ENCODE measurements at regions not wholly inside any gene's neighbourhood (a gene's known extent, or its start where the extent isn't known, plus 50 kb on each side); places are given as distances from the start of the nearest gene placed in this dataset.

- ChIA-PET CTCF (interaction anchor here (0.5 to 1.5 kb wide), 2 partner anchors 13 to 24 kb away, joined by 3 to 4 read pairs; no protein-coding TSS in a partner anchor), POLR2A (no interaction called here)
- no peak for DNase-seq (ENCODE audit: extremely low spot score)
- TF ChIP-seq CTCF (IDR thresholded peaks at IDR 0.05; ENCODE audit: control extremely low read depth, extremely low read depth, low read depth, missing control alignments), result no peak
Measured at GRCh38 chr4:134375775-134376174, 174.2 kb upstream of the PABPC4L start.

- POLR2A ChIA-PET, result no interaction called here
- no peak for TF ChIP-seq CTCF (IDR thresholded peaks at IDR 0.05; ENCODE audit: control extremely low read depth, extremely low read depth, low read depth, missing control alignments)
- CTCF ChIA-PET, result no interaction called here
- DNase-seq (ENCODE audit: extremely low spot score), result no peak
Measured at GRCh38 chr4:134365852-134366251, 164.3 kb upstream of the PABPC4L start.

DNA sequence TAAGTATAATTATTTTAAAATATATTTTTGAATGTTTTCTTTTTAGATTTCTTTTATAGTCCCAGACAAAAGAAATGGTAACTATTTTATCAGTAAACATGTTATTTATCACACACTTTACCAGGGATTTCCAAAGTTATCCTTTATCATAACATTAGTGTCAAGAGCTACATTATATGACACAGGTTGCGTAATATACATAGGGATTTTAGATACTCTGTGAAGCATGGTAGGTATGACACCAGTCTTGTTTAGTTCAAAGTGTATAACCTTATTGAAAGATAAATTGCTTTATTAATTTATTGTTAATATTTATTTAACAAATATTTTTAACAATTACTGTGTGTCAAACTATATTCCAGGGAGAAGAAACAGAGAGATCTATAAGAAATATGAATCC lies 163.3 kb upstream of the PABPC4L start:
- ChIA-PET POLR2A (no interaction called here), CTCF (no interaction called here)
- DNase-seq (ENCODE audit: extremely low spot score), result no peak
- TF ChIP-seq CTCF (IDR thresholded peaks at IDR 0.05; ENCODE audit: control extremely low read depth, extremely low read depth, low read depth, missing control alignments), result no peak

DNA sequence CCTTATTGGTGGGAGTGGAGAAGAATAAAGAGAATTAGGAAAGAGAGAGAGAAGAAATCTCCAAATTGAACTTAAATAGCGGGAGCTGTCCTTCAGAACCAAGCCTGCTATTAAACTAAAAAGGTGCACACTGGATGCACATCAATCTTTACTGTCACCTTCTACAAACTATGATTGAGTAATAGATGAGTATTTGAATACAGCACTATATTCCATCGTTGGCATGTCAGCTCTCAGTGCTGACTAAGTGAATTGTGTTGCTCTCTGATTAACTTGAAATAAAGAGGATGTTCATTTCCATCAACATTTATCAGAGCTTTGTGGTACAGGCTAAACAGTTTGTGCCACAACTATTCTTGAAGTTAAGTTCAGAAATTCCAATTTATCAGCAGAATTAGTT lies 143.7 kb upstream of the PABPC4L start:
- ChIA-PET CTCF (no interaction called here), POLR2A (no interaction called here)
- TF ChIP-seq CTCF (IDR thresholded peaks at IDR 0.05; ENCODE audit: control extremely low read depth, extremely low read depth, low read depth, missing control alignments), result no peak
- DNase-seq (ENCODE audit: extremely low spot score), result no peak

DNA sequence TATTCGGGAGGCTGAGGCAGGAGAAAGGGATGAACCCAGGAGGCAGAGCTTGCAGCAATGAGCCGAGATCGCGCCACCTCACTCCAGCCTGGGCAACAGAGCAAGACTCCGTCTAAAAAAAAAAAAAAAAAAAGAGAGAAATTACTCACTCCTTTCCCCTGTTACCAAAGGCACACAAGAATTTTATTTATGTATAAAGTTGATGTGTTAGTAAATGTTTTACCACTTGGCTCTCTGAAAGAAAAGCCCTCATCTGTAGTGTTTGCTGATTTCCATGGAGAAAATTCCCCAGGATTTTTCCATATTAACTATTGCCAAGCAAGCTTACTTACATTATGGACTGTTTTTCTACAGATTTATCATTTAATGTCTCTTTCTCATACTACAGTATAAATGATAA lies 142.1 kb upstream of the PABPC4L start:
- no peak for DNase-seq (ENCODE audit: extremely low spot score)
- TF ChIP-seq CTCF (IDR thresholded peaks at IDR 0.05; ENCODE audit: control extremely low read depth, extremely low read depth, low read depth, missing control alignments), result no peak
- ChIA-PET POLR2A (no interaction called here), CTCF (no interaction called here)

DNA sequence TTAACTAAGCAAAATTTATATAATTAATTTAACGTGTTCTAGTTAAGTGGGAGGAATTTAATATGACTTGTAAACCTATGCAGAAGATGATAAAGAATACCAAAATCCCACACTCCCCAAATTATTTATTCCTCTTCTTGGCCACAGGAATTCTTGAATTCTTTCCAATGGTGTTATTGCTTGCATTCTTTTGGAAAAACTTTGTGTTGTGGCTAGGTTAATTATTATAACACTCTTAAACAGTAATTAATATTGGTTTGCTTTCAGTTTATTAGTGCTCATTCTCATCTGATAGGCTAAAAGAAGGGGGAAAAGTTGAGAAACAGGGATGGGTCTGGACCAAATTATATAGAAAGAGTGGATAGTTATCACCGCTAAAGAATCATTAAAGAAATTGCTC lies 141.5 kb upstream of the PABPC4L start:
- POLR2A ChIA-PET, result no interaction called here
- CTCF ChIA-PET, result no interaction called here
- TF ChIP-seq CTCF (IDR thresholded peaks at IDR 0.05; ENCODE audit: control extremely low read depth, extremely low read depth, low read depth, missing control alignments), result no peak
- DNase-seq (ENCODE audit: extremely low spot score), result no peak

GRCh38 chr4:134337574-134337973 lies 136.0 kb upstream of the PABPC4L start:
- ChIA-PET CTCF (no interaction called here), POLR2A (no interaction called here)
- no peak for DNase-seq (ENCODE audit: extremely low spot score)
- TF ChIP-seq CTCF (IDR thresholded peaks at IDR 0.05; ENCODE audit: control extremely low read depth, extremely low read depth, low read depth, missing control alignments), result no peak
